IgD-negative memory B cell (primary cell): ENCODE measurements at regions not wholly inside any gene's neighbourhood (a gene's known extent, or its start where the extent isn't known, plus 50 kb on each side); places are given as distances from the start of the nearest gene placed in this dataset.
A peak's percentile ranks its signal among the peaks of the same experiment; 100 is the strongest.

Experiments
- H3K27ac Mint-ChIP-seq, 3 donors: one replicate each; pipeline ENCODE4 v1.8.0; 2020 to 2022; ENCODE audit warnings: mild to moderate bottlenecking in 3 of 3, mixed read lengths in 3 of 3, moderate library complexity in 1 of 3
- H3K27me3 Mint-ChIP-seq: one replicate; pipeline ENCODE4 v1.8.0; 2021; ENCODE audit warnings: mixed read lengths
- H3K36me3 Mint-ChIP-seq: one replicate; pipeline ENCODE4 v1.8.0; 2020; ENCODE audit warnings: mild to moderate bottlenecking, mixed read lengths
- H3K4me1 Mint-ChIP-seq, 3 donors: one replicate each; pipeline ENCODE4 v1.8.0; 2020 to 2022; ENCODE audit warnings: mixed read lengths in 3 of 3, mild to moderate bottlenecking in 1 of 3
- H3K4me3 Mint-ChIP-seq, 4 donors: one replicate each; pipeline ENCODE4 v1.8.0; 2020 to 2022; ENCODE audit warnings: mild to moderate bottlenecking in 4 of 4, mixed read lengths in 4 of 4, moderate library complexity in 3 of 4
- H3K9me3 Mint-ChIP-seq, 3 donors: one replicate each; pipeline ENCODE4 v1.8.0; 2020 to 2021; ENCODE audit warnings: mixed read lengths in 3 of 3, mild to moderate bottlenecking in 1 of 3

- Mint-ChIP-seq H3K4me3 (no peak overlapping the region), H3K4me1 (no peaks in the 10 kb centered on the region)
Observed at GRCh38 chr7:36018816-36019484, 134.1 kb upstream of the EEPD1 start.

GRCh38 chr7:36019538-36019937 lies 133.5 kb upstream of the EEPD1 start:
- Mint-ChIP-seq H3K27me3 (peaks cover 1% of the 10 kb centered on the region), H3K4me1 (no peaks in the 10 kb centered on the region), H3K27ac (no peak overlapping the region), H3K4me3 (no peak overlapping the region), H3K36me3 (no peaks in the 10 kb centered on the region), H3K9me3 (peaks cover 0 to 3% (median 0%) of the 10 kb centered on the region in 3 donors)

More at GRCh38 chr7:36018816-36019484, 134.1 kb upstream of the EEPD1 start:
- no peak overlapping the region for H3K27ac Mint-ChIP-seq
- no peaks in the 10 kb centered on the region for H3K36me3 Mint-ChIP-seq
- peaks cover 1% of the 10 kb centered on the region for H3K27me3 Mint-ChIP-seq
- H3K9me3 Mint-ChIP-seq = peaks cover 0 to 3% (median 0%) of the 10 kb centered on the region in 3 donors

- Mint-ChIP-seq H3K9me3 (no peaks in the 10 kb centered on the region), H3K4me3 (no peak overlapping the region), H3K36me3 (no peaks in the 10 kb centered on the region), H3K27me3 (peaks cover 1% of the 10 kb centered on the region), H3K27ac (no peak overlapping the region), H3K4me1 (no peaks in the 10 kb centered on the region)
Observed at GRCh38 chr7:36019980-36020379, 133.1 kb upstream of the EEPD1 start.

GRCh38 chr7:36021367-36021766 lies 131.7 kb upstream of the EEPD1 start:
- no peaks in the 10 kb centered on the region for H3K36me3 Mint-ChIP-seq
- H3K27me3 Mint-ChIP-seq = peaks cover 2% of the 10 kb centered on the region
- H3K4me3 Mint-ChIP-seq = no peak overlapping the region
- H3K4me1 Mint-ChIP-seq = no peaks in the 10 kb centered on the region
- no peaks in the 10 kb centered on the region for H3K9me3 Mint-ChIP-seq
- H3K27ac Mint-ChIP-seq = no peak overlapping the region

- Mint-ChIP-seq H3K4me1 (no peaks in the 10 kb centered on the region), H3K27me3 (peaks cover 4% of the 10 kb centered on the region), H3K27ac (peak overlapping the region in 1 of 3 donors; percentile 71), H3K9me3 (no peaks in the 10 kb centered on the region), H3K4me3 (no peak overlapping the region), H3K36me3 (no peaks in the 10 kb centered on the region)
Observed at GRCh38 chr7:36021917-36022550, 131.0 kb upstream of the EEPD1 start.

GRCh38 chr7:36023033-36023560 lies 130.0 kb upstream of the EEPD1 start:
- no peaks in the 10 kb centered on the region for H3K4me1 Mint-ChIP-seq
- H3K36me3 Mint-ChIP-seq = no peaks in the 10 kb centered on the region
- H3K4me3 Mint-ChIP-seq = no peak overlapping the region
- H3K27ac Mint-ChIP-seq = no peak overlapping the region
- no peaks in the 10 kb centered on the region for H3K9me3 Mint-ChIP-seq
- peaks cover 2% of the 10 kb centered on the region for H3K27me3 Mint-ChIP-seq

- Mint-ChIP-seq H3K36me3 (no peaks in the 10 kb centered on the region), H3K27ac (no peak overlapping the region), H3K27me3 (peaks cover 2% of the 10 kb centered on the region), H3K9me3 (no peaks in the 10 kb centered on the region), H3K4me3 (no peak overlapping the region), H3K4me1 (no peaks in the 10 kb centered on the region)
Observed at GRCh38 chr7:36025190-36025589, 127.9 kb upstream of the EEPD1 start.

- peaks cover 0 to 2% (median 1%) of the 10 kb centered on the region in 3 donors for H3K9me3 Mint-ChIP-seq
- peaks cover 10% of the 10 kb centered on the region for H3K27me3 Mint-ChIP-seq
- H3K27ac Mint-ChIP-seq = no peak overlapping the region
- peaks cover 2% of the 10 kb centered on the region for H3K36me3 Mint-ChIP-seq
- peaks cover 0 to 4% (median 0%) of the 10 kb centered on the region in 3 donors for H3K4me1 Mint-ChIP-seq
- no peak overlapping the region for H3K4me3 Mint-ChIP-seq
Observed at GRCh38 chr7:36029311-36029710, 123.7 kb upstream of the EEPD1 start.

GRCh38 chr7:36029853-36030515 lies 123.1 kb upstream of the EEPD1 start:
- Mint-ChIP-seq H3K27me3 (peaks cover 10% of the 10 kb centered on the region), H3K36me3 (peaks cover 2% of the 10 kb centered on the region), H3K27ac (no peak overlapping the region), H3K4me1 (peaks cover 0 to 4% (median 0%) of the 10 kb centered on the region in 3 donors), H3K4me3 (no peak overlapping the region), H3K9me3 (peaks cover 0 to 2% (median 1%) of the 10 kb centered on the region in 3 donors)

- Mint-ChIP-seq H3K27ac (no peak overlapping the region), H3K4me3 (peak overlapping the region in 1 of 4 donors; percentile 77), H3K9me3 (peaks cover 0 to 2% (median 1%) of the 10 kb centered on the region in 3 donors), H3K4me1 (peaks cover 0 to 4% (median 0%) of the 10 kb centered on the region in 3 donors), H3K36me3 (peaks cover 2% of the 10 kb centered on the region), H3K27me3 (peaks cover 10% of the 10 kb centered on the region)
Observed at GRCh38 chr7:36032361-36032818, 120.7 kb upstream of the EEPD1 start.

GRCh38 chr7:36034020-36034419 lies 119.0 kb upstream of the EEPD1 start:
- H3K4me1 Mint-ChIP-seq = peaks cover 0 to 4% (median 0%) of the 10 kb centered on the region in 3 donors
- H3K9me3 Mint-ChIP-seq = peaks cover 0 to 2% (median 1%) of the 10 kb centered on the region in 3 donors
- no peak overlapping the region for H3K27ac Mint-ChIP-seq
- peaks cover 2% of the 10 kb centered on the region for H3K36me3 Mint-ChIP-seq
- no peak overlapping the region for H3K4me3 Mint-ChIP-seq
- H3K27me3 Mint-ChIP-seq = peaks cover 12% of the 10 kb centered on the region

GRCh38 chr7:36035186-36035585 lies 117.9 kb upstream of the EEPD1 start:
- Mint-ChIP-seq H3K4me1 (peaks cover 0 to 4% (median 0%) of the 10 kb centered on the region in 3 donors), H3K36me3 (peaks cover 2% of the 10 kb centered on the region), H3K27me3 (peaks cover 12% of the 10 kb centered on the region), H3K4me3 (no peak overlapping the region), H3K27ac (no peak overlapping the region), H3K9me3 (peaks cover 0 to 2% (median 1%) of the 10 kb centered on the region in 3 donors)

GRCh38 chr7:36036590-36036989 lies 116.5 kb upstream of the EEPD1 start:
- peaks cover 0 to 2% (median 0%) of the 10 kb centered on the region in 3 donors for H3K9me3 Mint-ChIP-seq
- H3K27ac Mint-ChIP-seq = no peak overlapping the region
- H3K4me1 Mint-ChIP-seq = peaks cover 0 to 4% (median 0%) of the 10 kb centered on the region in 3 donors
- H3K27me3 Mint-ChIP-seq = peaks cover 10% of the 10 kb centered on the region
- H3K36me3 Mint-ChIP-seq = peaks cover 2% of the 10 kb centered on the region
- H3K4me3 Mint-ChIP-seq = no peak overlapping the region

- Mint-ChIP-seq H3K4me3 (no peak overlapping the region), H3K36me3 (peaks cover 2% of the 10 kb centered on the region), H3K27me3 (peaks cover 12% of the 10 kb centered on the region), H3K9me3 (peaks cover 0 to 2% (median 0%) of the 10 kb centered on the region in 3 donors), H3K27ac (no peak overlapping the region), H3K4me1 (peaks cover 0 to 2% (median 0%) of the 10 kb centered on the region in 3 donors)
Observed at GRCh38 chr7:36037121-36037662, 115.9 kb upstream of the EEPD1 start.
